Hepatocyte (in vitro differentiated cells): ENCODE measurements at regions not wholly inside any gene's neighbourhood (a gene's known extent, or its start where the extent isn't known, plus 50 kb on each side); places are given as distances from the start of the nearest gene placed in this dataset.

Source experiments
- DNase-seq: peaks from one replicate; pipeline ENCODE4 v3.0.0-alpha.2; 2016; ENCODE audit warnings: low spot score
- H2AFZ ChIP-seq: fragments of 200-600 bp; sonication (generic); 2 replicates; pipeline ENCODE4 v1.6.0; 2016; ENCODE audit warnings: antibody characterized with exemption, mild to moderate bottlenecking
- H3K27ac ChIP-seq: fragments of 200-600 bp; sonication (generic); 2 replicates; pipeline ENCODE4 v1.5.1; 2016; ENCODE audit warnings: mild to moderate bottlenecking
- H3K27me3 ChIP-seq: fragments of 200-600 bp; sonication (generic); 2 replicates; pipeline ENCODE4 v1.6.1; 2016
- H3K36me3 ChIP-seq: fragments of 200-600 bp; sonication (generic); replicated peaks from 2 replicates; pipeline ENCODE4 v1.5.1; 2016; ENCODE audit warnings: low read depth; ENCODE audit not compliant: insufficient read depth
- H3K4me1 ChIP-seq: fragments of 200-600 bp; sonication (generic); 2 replicates; pipeline ENCODE4 v1.5.1; 2016; ENCODE audit warnings: mild to moderate bottlenecking, moderate library complexity; ENCODE audit not compliant: insufficient read depth
- H3K4me2 ChIP-seq: fragments of 200-600 bp; sonication (generic); 2 replicates; pipeline ENCODE4 v1.6.0; 2016
- H3K4me3 ChIP-seq: fragments of 200-600 bp; sonication (generic); 2 replicates; pipeline ENCODE4 v1.5.1; 2016; ENCODE audit warnings: mild to moderate bottlenecking
- H3K79me2 ChIP-seq: fragments of 200-600 bp; sonication (generic); 2 replicates; pipeline ENCODE4 v1.6.0; 2017; ENCODE audit warnings: mild to moderate bottlenecking
- H3K9me2 ChIP-seq: fragments of 200-600 bp; sonication (generic); replicated peaks from 2 replicates; pipeline ENCODE4 v1.6.0; 2017; ENCODE audit warnings: mild to moderate bottlenecking; ENCODE audit not compliant: insufficient read depth
- H3K9me3 ChIP-seq: fragments of 200-600 bp; sonication (generic); 2 replicates; pipeline ENCODE4 v1.5.1; 2016; ENCODE audit warnings: low read depth, mild to moderate bottlenecking
- H4K20me1 ChIP-seq: fragments of 200-600 bp; sonication (generic); 2 replicates; pipeline ENCODE4 v1.6.0; 2016; ENCODE audit warnings: mild to moderate bottlenecking; ENCODE audit not compliant: insufficient read depth, poor library complexity, severe bottlenecking
- CTCF ChIP-seq: fragments of 200-600 bp; sonication (generic); IDR thresholded peaks from 2 replicates; pipeline ENCODE4 v1.5.1; 2016; ENCODE audit warnings: antibody characterized with exemption, mild to moderate bottlenecking; ENCODE audit not compliant: poor library complexity
- EZH2 ChIP-seq: fragments of 200-600 bp; sonication (generic); IDR thresholded peaks from 2 replicates; pipeline ENCODE4 v1.6.1; 2016; ENCODE audit warnings: antibody characterized with exemption, mild to moderate bottlenecking, borderline replicate concordance
- EZH2phosphoT487 ChIP-seq: fragments of 200-600 bp; sonication (generic); IDR thresholded peaks from one replicate; pipeline ENCODE4 v1.6.1; 2018; ENCODE audit warnings: antibody characterized with exemption, mild to moderate bottlenecking, low read depth, moderate library complexity; ENCODE audit not compliant: unreplicated experiment, severe bottlenecking
- WGBS: methylation state at CpG from one replicate; pipeline ENCODE4 v1.1.6; 2016; ENCODE audit warnings: low lambda C conversion rate; ENCODE audit errors: missing lambda C conversion rate; 5-methylcytosine and 5-hydroxymethylcytosine counted together

GRCh38 chr10:78426181-78426580 lies 392.5 kb downstream of the RPS24 start:
- Histone ChIP-seq H3K4me1 (no peaks in the 10 kb centered on the region), H3K27me3 (no peaks in the 10 kb centered on the region), H3K4me3 (no peak overlapping the region), H2AFZ (no peak overlapping the region), H3K27ac (no peak overlapping the region), H3K36me3 (no peaks in the 10 kb centered on the region), H3K79me2 (no peaks in the 10 kb centered on the region), H3K4me2 (no peak overlapping the region), H4K20me1 (no peaks in the 10 kb centered on the region), H3K9me2 (no peaks in the 10 kb centered on the region), H3K9me3 (no peaks in the 10 kb centered on the region)
- 93% methylated on average over 3 of the region's 3 CpGs for WGBS
- DNase-seq, result no peak
- TF ChIP-seq CTCF, result no peak
- no peak for TF ChIP-seq EZH2phosphoT487
- no peak for TF ChIP-seq EZH2

- no peaks in the 10 kb centered on the region for H3K36me3 ChIP-seq
- no peak overlapping the region for H3K27ac ChIP-seq
- TF ChIP-seq EZH2 (no peak), CTCF (no peak), EZH2phosphoT487 (no peak)
- H3K27me3 ChIP-seq, result no peaks in the 10 kb centered on the region
- H3K4me2 ChIP-seq, result no peak overlapping the region
- H4K20me1 ChIP-seq, result no peaks in the 10 kb centered on the region
- H2AFZ ChIP-seq, result no peak overlapping the region
- WGBS, result 75% methylated on average over 2 of the region's 2 CpGs
- no peak for DNase-seq
- no peak overlapping the region for H3K4me3 ChIP-seq
- no peaks in the 10 kb centered on the region for H3K9me3 ChIP-seq
- no peaks in the 10 kb centered on the region for H3K9me2 ChIP-seq
- H3K4me1 ChIP-seq, result peaks cover 2% of the 10 kb centered on the region
- H3K79me2 ChIP-seq, result no peaks in the 10 kb centered on the region
Measured at GRCh38 chr10:78427497-78428031, 393.9 kb downstream of the RPS24 start.

- H3K27ac ChIP-seq, result no peak overlapping the region
- no peak overlapping the region for H3K4me3 ChIP-seq
- H4K20me1 ChIP-seq, result no peaks in the 10 kb centered on the region
- TF ChIP-seq EZH2 (no peak), EZH2phosphoT487 (no peak), CTCF (no peak)
- H3K79me2 ChIP-seq, result no peaks in the 10 kb centered on the region
- no peak for DNase-seq
- peaks cover 11% of the 10 kb centered on the region for H3K4me1 ChIP-seq
- no peak overlapping the region for H3K4me2 ChIP-seq
- H3K36me3 ChIP-seq, result no peaks in the 10 kb centered on the region
- H3K27me3 ChIP-seq, result no peaks in the 10 kb centered on the region
- WGBS, result 88% methylated on average over 2 of the region's 2 CpGs
- no peak overlapping the region for H2AFZ ChIP-seq
- H3K9me2 ChIP-seq, result no peaks in the 10 kb centered on the region
- no peaks in the 10 kb centered on the region for H3K9me3 ChIP-seq
Measured at GRCh38 chr10:78428579-78428978, 394.9 kb downstream of the RPS24 start.

- H3K9me3 ChIP-seq, result no peaks in the 10 kb centered on the region
- WGBS, result 94% methylated on average over 3 of the region's 3 CpGs
- no peak for TF ChIP-seq EZH2phosphoT487
Measured at GRCh38 chr10:78429984-78430383, 396.3 kb downstream of the RPS24 start.

More at GRCh38 chr10:78429984-78430383, 396.3 kb downstream of the RPS24 start:
- H4K20me1 ChIP-seq, result no peaks in the 10 kb centered on the region
- H3K36me3 ChIP-seq, result no peaks in the 10 kb centered on the region
- H3K27me3 ChIP-seq, result no peaks in the 10 kb centered on the region
- no peak overlapping the region for H3K27ac ChIP-seq
- no peak overlapping the region for H3K4me2 ChIP-seq
- H2AFZ ChIP-seq, result no peak overlapping the region
- no peaks in the 10 kb centered on the region for H3K79me2 ChIP-seq
- no peak overlapping the region for H3K4me3 ChIP-seq
- DNase-seq, result no peak
- no peaks in the 10 kb centered on the region for H3K9me2 ChIP-seq
- H3K4me1 ChIP-seq, result peaks cover 24% of the 10 kb centered on the region
